ENCODE measurements at regions not wholly inside any gene's neighbourhood (a gene's known extent, or its start where the extent isn't known, plus 50 kb on each side); places are given as distances from the start of the nearest gene placed in this dataset.

- no peak for DNase-seq (ENCODE audit: low spot score)
Observed at GRCh38 chrX:150298841-150299551, 64.1 kb upstream of the MAMLD1 start.

DNA sequence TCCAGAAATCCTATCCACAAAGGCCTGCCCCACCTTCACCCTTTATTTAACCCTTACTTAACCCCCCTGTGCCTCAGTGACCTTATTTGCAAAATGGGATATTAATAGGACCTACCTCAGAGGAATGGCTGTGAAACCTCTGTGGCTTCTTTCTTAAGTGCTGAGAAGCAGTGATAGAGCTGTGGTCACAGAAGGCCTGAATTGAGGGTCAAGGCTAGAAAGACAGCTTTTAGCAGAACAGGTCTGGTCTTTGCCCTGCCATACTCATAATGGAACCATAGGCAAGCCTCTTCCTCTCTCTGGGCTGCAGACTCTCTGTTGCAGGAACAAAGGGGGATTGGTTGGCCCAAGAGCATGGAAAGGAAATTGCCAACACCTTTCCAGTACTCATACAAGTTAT is 63.5 kb upstream of the MAMLD1 start:
- DNase-seq (ENCODE audit: low spot score): no peak

DNA sequence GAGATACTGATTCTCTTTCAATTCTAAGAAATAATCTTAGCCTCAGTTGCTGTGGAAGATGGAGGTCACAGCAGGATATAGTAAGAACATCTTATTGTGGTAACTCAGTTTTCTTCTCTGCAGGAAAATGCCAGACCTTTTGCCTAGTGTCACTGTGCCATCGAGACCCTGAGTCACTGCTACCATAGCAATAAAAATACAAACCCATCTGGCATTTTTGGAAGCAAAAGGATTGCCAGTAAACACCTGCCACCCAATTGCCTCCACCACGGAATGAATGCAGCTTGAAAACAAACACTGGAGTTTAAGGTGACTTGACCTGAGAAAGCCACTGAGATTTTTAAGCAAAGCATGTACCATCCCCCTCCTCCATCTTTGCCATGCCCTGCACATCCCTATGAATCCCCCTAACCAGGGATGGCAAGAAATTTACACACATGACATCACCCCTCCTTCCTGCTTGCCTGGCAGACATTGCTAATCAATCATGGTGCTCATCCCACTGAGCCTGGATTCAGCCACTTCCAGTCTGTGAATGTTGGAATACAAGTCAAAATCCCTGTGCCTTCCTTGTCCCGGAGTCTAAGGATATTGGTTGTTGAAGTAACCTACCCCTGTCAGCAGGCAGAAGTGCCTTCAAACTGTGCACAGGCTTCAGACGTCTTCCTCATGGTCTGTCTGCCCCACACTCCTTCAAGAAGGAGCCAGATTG is 59.6 kb upstream of the MAMLD1 start:
- no peak for DNase-seq (ENCODE audit: low spot score)

GRCh38 chrX:150306002-150306401 is 57.1 kb upstream of the MAMLD1 start:
- no peak for DNase-seq (ENCODE audit: low spot score)

GRCh38 chrX:150308041-150308440 is 55.1 kb upstream of the MAMLD1 start:
- DNase-seq (ENCODE audit: low spot score): no peak

GRCh38 chrX:150308532-150309157 is 54.5 kb upstream of the MAMLD1 start:
- DNase-seq (ENCODE audit: low spot score): no peak

DNA sequence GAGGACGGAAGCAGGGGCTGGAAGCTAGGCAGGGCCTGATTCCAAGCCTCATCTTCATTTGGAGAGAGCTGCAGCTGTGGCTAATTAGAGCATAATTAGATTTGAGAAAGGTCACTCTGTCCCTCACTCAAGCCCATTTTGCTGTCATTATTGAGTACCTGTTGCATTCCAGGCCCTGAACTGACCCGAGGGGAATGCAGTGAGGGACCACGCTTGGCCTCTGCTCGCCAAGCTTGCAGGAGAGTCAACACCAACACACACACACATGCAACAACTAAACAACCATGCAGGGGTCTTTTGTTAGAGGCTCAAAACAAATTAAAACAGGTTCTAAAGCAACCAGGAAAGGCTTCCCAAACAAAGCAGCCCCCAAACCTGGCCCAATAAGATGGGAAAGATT is 52.7 kb upstream of the MAMLD1 start:
- DNase-seq (ENCODE audit: low spot score): no peak

- DNase-seq (ENCODE audit: low spot score): no peak
Observed at GRCh38 chrX:150310881-150311280, 52.2 kb upstream of the MAMLD1 start.

- no peak for DNase-seq (ENCODE audit: low spot score)
Observed at GRCh38 chrX:150312931-150313330, 50.2 kb upstream of the MAMLD1 start.

Measured in AG08395 (cell line).